Rectal smooth muscle tissue (tissue), 1 donor: ENCODE measurements at regions not wholly inside any gene's neighbourhood (a gene's known extent, or its start where the extent isn't known, plus 50 kb on each side); places are given as distances from the start of the nearest gene placed in this dataset.

Source experiments
- H3K27ac ChIP-seq: one replicate; pipeline ENCODE4 v1.7.0; 2013; ENCODE audit warnings: low read depth, low read length, inconsistent platforms
- H3K27me3 ChIP-seq: one replicate; pipeline ENCODE4 v1.7.0; 2013; ENCODE audit warnings: low read length; ENCODE audit not compliant: control insufficient read depth, insufficient read depth
- H3K36me3 ChIP-seq: one replicate; pipeline ENCODE4 v1.7.0; 2013; ENCODE audit warnings: low read length; ENCODE audit not compliant: control insufficient read depth, insufficient read depth
- H3K4me1 ChIP-seq: one replicate; pipeline ENCODE4 v1.7.0; 2013; ENCODE audit warnings: low read length; ENCODE audit not compliant: control insufficient read depth, insufficient read depth
- H3K4me3 ChIP-seq: one replicate; pipeline ENCODE4 v1.7.0; 2013; ENCODE audit warnings: low read length
- H3K9ac ChIP-seq: one replicate; pipeline ENCODE4 v1.7.0; 2013; ENCODE audit warnings: low read length

DNA sequence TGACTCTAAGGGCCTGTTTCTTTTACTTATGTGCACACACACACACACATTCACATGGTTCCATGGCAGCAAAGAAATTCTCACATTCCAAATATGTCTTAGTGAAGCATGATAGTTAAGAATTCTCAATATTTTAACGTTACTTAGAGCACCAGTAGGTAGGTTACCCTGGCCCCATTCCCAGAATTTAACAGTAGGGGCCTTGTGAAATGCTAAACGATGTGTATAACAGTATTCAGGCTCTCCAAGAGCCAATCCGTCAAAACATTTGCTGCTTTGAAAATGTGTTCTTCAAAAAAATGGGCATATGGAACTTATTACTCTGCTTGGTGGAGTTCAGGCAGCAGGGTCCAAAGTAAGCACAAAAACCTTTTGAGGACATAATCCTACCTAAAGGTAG lies 93.7 kb upstream of the DAB2 start:
- Histone ChIP-seq H3K27ac (peak overlapping the region; percentile 58), H3K4me1 (peaks cover 15% of the 10 kb centered on the region), H3K4me3 (no peak overlapping the region), H3K36me3 (no peaks in the 10 kb centered on the region), H3K27me3 (no peaks in the 10 kb centered on the region), H3K9ac (no peak overlapping the region)

DNA sequence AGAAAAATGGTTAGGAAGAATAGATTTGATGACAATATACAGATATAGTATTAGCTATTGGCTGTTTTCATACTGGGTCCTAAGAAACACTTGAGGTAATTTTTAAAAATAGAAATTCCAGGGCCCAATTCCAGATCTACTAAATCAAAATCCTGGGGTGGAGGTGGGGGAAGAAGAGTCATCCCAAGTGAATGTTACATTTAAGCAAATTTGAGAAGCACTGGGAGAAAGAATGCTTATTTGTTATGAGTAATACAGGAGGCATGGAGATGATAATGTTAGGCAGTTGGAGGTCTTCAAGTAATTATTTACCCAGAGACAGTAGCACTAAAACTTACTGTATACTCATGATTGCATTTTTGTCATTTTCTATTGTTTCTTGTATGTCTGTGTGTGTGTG lies 93.0 kb upstream of the DAB2 start:
- peaks cover 15% of the 10 kb centered on the region for H3K4me1 ChIP-seq
- peak overlapping the region; percentile 32 for H3K27ac ChIP-seq
- no peak overlapping the region for H3K4me3 ChIP-seq
- H3K27me3 ChIP-seq, result no peaks in the 10 kb centered on the region
- no peaks in the 10 kb centered on the region for H3K36me3 ChIP-seq
- H3K9ac ChIP-seq, result no peak overlapping the region

- no peaks in the 10 kb centered on the region for H3K27me3 ChIP-seq
- no peaks in the 10 kb centered on the region for H3K36me3 ChIP-seq
- H3K9ac ChIP-seq, result no peak overlapping the region
- H3K4me3 ChIP-seq, result no peak overlapping the region
- H3K27ac ChIP-seq, result no peak overlapping the region
- peaks cover 15% of the 10 kb centered on the region for H3K4me1 ChIP-seq
Observed at GRCh38 chr5:39515881-39516280, 91.1 kb upstream of the DAB2 start.

GRCh38 chr5:39513236-39513635 lies 88.5 kb upstream of the DAB2 start:
- Histone ChIP-seq H3K27ac (no peak overlapping the region), H3K4me3 (no peak overlapping the region), H3K4me1 (peaks cover 2% of the 10 kb centered on the region), H3K9ac (no peak overlapping the region), H3K36me3 (no peaks in the 10 kb centered on the region), H3K27me3 (no peaks in the 10 kb centered on the region)

GRCh38 chr5:39506211-39506610 lies 81.4 kb upstream of the DAB2 start:
- H3K9ac ChIP-seq, result no peak overlapping the region
- peaks cover 12% of the 10 kb centered on the region for H3K4me1 ChIP-seq
- H3K27ac ChIP-seq, result peak overlapping the region; percentile 21
- H3K36me3 ChIP-seq, result no peaks in the 10 kb centered on the region
- no peak overlapping the region for H3K4me3 ChIP-seq
- no peaks in the 10 kb centered on the region for H3K27me3 ChIP-seq

- H3K4me1 ChIP-seq, result peaks cover 12% of the 10 kb centered on the region
- peak overlapping the region; percentile 21 for H3K27ac ChIP-seq
- H3K27me3 ChIP-seq, result no peaks in the 10 kb centered on the region
- H3K4me3 ChIP-seq, result no peak overlapping the region
- H3K36me3 ChIP-seq, result no peaks in the 10 kb centered on the region
- no peak overlapping the region for H3K9ac ChIP-seq
Observed at GRCh38 chr5:39505791-39506190, 81.0 kb upstream of the DAB2 start.

DNA sequence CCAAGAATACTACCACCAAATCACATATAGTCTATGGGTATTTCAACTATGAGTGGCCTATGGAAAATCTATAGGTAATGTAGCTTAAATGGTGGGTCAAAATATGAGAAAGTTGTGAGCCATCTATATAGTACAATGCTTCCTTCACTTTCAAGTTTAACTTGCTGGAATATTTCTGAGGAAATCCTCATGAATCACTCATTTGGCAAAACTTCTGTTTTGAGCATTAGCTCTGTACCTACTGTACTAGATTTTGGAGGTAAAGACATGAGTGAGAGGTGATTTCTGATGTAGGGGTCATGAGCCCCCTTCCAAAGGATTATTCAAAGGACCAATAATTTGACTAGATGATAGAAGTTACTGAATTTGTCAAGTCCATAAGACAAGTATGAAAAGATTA lies 80.6 kb upstream of the DAB2 start:
- Histone ChIP-seq H3K4me3 (no peak overlapping the region), H3K27ac (peak overlapping the region; percentile 21), H3K4me1 (peaks cover 12% of the 10 kb centered on the region), H3K27me3 (no peaks in the 10 kb centered on the region), H3K9ac (no peak overlapping the region), H3K36me3 (no peaks in the 10 kb centered on the region)

GRCh38 chr5:39503155-39503554 lies 78.4 kb upstream of the DAB2 start:
- no peak overlapping the region for H3K27ac ChIP-seq
- no peak overlapping the region for H3K4me3 ChIP-seq
- no peaks in the 10 kb centered on the region for H3K36me3 ChIP-seq
- H3K27me3 ChIP-seq, result no peaks in the 10 kb centered on the region
- H3K9ac ChIP-seq, result no peak overlapping the region
- H3K4me1 ChIP-seq, result peaks cover 12% of the 10 kb centered on the region

DNA sequence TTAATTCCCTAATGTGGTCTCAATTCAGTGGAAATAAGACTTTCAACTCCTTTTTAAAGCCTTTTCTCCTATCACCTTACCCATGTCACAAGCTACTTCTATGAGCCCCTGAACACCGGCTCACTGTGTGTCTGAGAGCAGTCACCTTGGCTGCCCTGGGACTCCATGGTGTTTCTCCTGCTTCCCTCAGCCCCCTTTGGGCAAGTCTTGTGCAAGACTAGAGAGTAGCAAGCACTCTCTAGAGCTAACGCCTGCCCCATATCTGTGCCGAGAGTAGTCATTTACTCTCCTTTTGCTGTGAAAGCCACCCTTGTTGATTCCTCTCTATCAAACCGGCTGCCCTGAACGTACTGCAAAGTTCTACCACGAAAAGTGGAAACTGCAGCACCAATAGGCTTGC lies 77.9 kb upstream of the DAB2 start:
- no peak overlapping the region for H3K9ac ChIP-seq
- H3K27ac ChIP-seq, result peak overlapping the region; percentile 72
- H3K27me3 ChIP-seq, result no peaks in the 10 kb centered on the region
- no peaks in the 10 kb centered on the region for H3K36me3 ChIP-seq
- no peak overlapping the region for H3K4me3 ChIP-seq
- peaks cover 12% of the 10 kb centered on the region for H3K4me1 ChIP-seq

DNA sequence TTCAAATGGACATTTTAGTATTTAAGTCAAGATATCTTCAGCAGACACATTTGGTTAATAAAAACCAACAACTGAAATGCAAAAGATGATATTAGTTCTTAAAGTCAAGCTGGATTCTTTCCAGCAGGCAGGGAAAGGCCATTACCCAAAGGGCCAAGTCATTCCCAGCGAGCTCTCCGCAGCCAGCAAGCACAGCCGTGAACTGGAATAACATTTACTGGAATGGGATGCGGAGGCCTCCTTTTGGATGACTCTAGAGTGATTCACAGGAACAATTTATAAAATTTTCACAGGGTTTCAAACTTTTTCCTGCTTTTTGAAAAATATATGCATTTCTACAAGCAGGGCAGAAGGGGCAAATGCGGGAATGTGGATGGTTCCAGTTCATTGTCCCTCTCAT lies 76.6 kb upstream of the DAB2 start:
- H3K27ac ChIP-seq, result no peak overlapping the region

GRCh38 chr5:39500551-39501175 lies 75.9 kb upstream of the DAB2 start:
- Histone ChIP-seq H3K9ac (no peak overlapping the region), H3K4me1 (peaks cover 12% of the 10 kb centered on the region), H3K36me3 (no peaks in the 10 kb centered on the region), H3K27me3 (no peaks in the 10 kb centered on the region), H3K4me3 (no peak overlapping the region), H3K27ac (no peak overlapping the region)

More for the DNA sequence above, 76.6 kb upstream of the DAB2 start:
- H3K9ac ChIP-seq, result no peak overlapping the region
- no peak overlapping the region for H3K4me3 ChIP-seq
- no peaks in the 10 kb centered on the region for H3K36me3 ChIP-seq
- H3K27me3 ChIP-seq, result no peaks in the 10 kb centered on the region
- peaks cover 12% of the 10 kb centered on the region for H3K4me1 ChIP-seq

GRCh38 chr5:39498278-39498952 lies 73.6 kb upstream of the DAB2 start:
- peaks cover 11% of the 10 kb centered on the region for H3K4me1 ChIP-seq

DNA sequence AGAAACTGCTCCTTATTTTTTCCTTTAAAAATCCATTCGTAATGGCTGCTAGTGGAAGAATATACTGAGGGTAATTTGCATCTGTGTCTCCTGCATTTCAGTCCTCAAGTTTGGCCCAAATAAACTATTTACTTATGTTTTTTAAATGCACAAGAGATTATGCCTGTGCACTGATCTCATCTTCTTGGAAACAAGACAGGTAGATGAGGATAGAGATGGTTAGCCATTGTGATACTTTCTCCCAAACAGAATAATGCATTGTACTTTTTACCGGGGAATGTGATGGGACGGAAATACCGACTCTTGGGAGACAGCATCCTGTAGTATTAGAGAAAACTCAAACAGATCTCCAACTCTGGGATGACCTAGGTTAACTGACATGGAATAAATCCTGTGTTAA lies 72.5 kb upstream of the DAB2 start:
- H3K4me3 ChIP-seq, result no peak overlapping the region
- no peak overlapping the region for H3K9ac ChIP-seq
- H3K36me3 ChIP-seq, result no peaks in the 10 kb centered on the region
- no peaks in the 10 kb centered on the region for H3K27me3 ChIP-seq
- H3K4me1 ChIP-seq, result peaks cover 5% of the 10 kb centered on the region
- H3K27ac ChIP-seq, result no peak overlapping the region

More at GRCh38 chr5:39498278-39498952, 73.6 kb upstream of the DAB2 start:
- Histone ChIP-seq H3K36me3 (no peaks in the 10 kb centered on the region), H3K27me3 (no peaks in the 10 kb centered on the region), H3K4me3 (no peak overlapping the region), H3K9ac (no peak overlapping the region), H3K27ac (no peak overlapping the region)
